ENCODE measurements at regions not wholly inside any gene's neighbourhood (a gene's known extent, or its start where the extent isn't known, plus 50 kb on each side); places are given as distances from the start of the nearest gene placed in this dataset.

DNA sequence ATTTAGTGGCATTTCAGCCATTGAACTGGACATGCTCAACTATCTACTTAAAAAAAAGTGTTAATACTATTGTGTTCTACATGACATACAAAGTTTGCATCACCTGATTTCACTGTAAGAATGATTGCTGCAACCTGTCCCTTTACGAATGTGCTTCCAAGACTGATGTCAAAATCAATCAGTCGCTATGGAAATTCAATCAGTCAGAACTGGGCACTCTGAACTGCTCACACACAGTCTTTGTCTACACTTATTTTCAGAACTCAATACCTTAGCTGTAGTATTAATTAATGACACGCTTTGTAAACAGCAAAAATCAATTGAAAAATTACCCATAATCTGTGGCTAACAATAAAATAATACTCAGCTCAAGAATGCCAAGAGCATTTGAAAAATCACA is 70.3 kb upstream of the KLHL29 start:
- H4K20me1 ChIP-seq (ENCODE audit: insufficient read depth, low read length) = no peaks in the 10 kb centered on the region
- no peaks in the 10 kb centered on the region for H3K36me3 ChIP-seq (replicated peaks in 1 of 2; ENCODE audit: control insufficient read depth in 1 of 2, insufficient read depth in 2 of 2, low read length in 2 of 2)
- H3K27ac ChIP-seq (ENCODE audit: extremely low read length, insufficient read depth, low read length) = no peak overlapping the region
- H3K4me3 ChIP-seq (replicated peaks in 1 of 3; ENCODE audit: insufficient read depth in 1 of 3, low read depth in 2 of 3, low read length in 3 of 3) = no peak overlapping the region
- H3K9me3 ChIP-seq (ENCODE audit: low read length) = no peaks in the 10 kb centered on the region
- ATAC-seq (no peak), FAIRE-seq (no peak), DNase-seq (ENCODE audit: low spot score) (no peak)
- POLR2A ChIA-PET = no interaction called here
- CTCF ChIA-PET (ENCODE audit: low intra/inter-chr PET ratio, low total read pairs) = no interaction called here
- no peak overlapping the region for H2AFZ ChIP-seq (ENCODE audit: low read length)
- intact Hi-C loops (cut with micrococcal nuclease; ENCODE audit: unreplicated experiment) = no loop called here
- under 1% methylated on average over 3 of the region's 3 CpGs for WGBS (ENCODE audit: low lambda C conversion rate)
- no peaks in the 10 kb centered on the region for H3K4me1 ChIP-seq (ENCODE audit: insufficient read depth, low read length)
- H3K9ac ChIP-seq (ENCODE audit: insufficient read depth, low read depth, low read length) = no peak overlapping the region
- no peak overlapping the region for H3K4me2 ChIP-seq (ENCODE audit: low read depth, low read length)
- no peak for TF ChIP-seq ZNF556 (CRISPR knock-in tag; IDR thresholded peaks at IDR 0.05; ENCODE audit: borderline replicate concordance)
- no peak for TF ChIP-seq KAT2B (IDR thresholded peaks at IDR 0.05; ENCODE audit: borderline replicate concordance, low read depth, low read length)
- TF ChIP-seq ESRRA (CRISPR knock-in tag; IDR thresholded peaks at IDR 0.05; ENCODE audit: low read depth) = no peak
- no peak for TF ChIP-seq HDAC6 (IDR thresholded peaks at IDR 0.05; ENCODE audit: low read depth, low read length)
- TF ChIP-seq ZNF253 (CRISPR knock-in tag; IDR thresholded peaks at IDR 0.05; ENCODE audit: borderline replicate concordance) = no peak
- no peak for TF ChIP-seq KAT8 (CRISPR knock-in tag; IDR thresholded peaks at IDR 0.05)
- no peak for TF ChIP-seq ARHGAP35 (CRISPR knock-in tag; IDR thresholded peaks at IDR 0.05; ENCODE audit: borderline replicate concordance)
- TF ChIP-seq IKZF1 (IDR thresholded peaks at IDR 0.05) = no peak
- no peak for TF ChIP-seq MIER3 (CRISPR knock-in tag; IDR thresholded peaks at IDR 0.05; ENCODE audit: borderline replicate concordance)
- no peak for TF ChIP-seq POLR2A (IDR thresholded peaks at IDR 0.05; ENCODE audit: insufficient read depth in 1 of 2, low read depth in 2 of 2, low read length in 2 of 2)
- TF ChIP-seq SUZ12 (IDR thresholded peaks at IDR 0.05; ENCODE audit: low read depth, low read length) = no peak
- TF ChIP-seq MAFK (conservative IDR thresholded peaks at IDR 0.05 in 1 of 2, IDR thresholded peaks at IDR 0.05 in 1 of 2; ENCODE audit: low read length in 2 of 2) = no peak
- TF ChIP-seq, protein P1, sequence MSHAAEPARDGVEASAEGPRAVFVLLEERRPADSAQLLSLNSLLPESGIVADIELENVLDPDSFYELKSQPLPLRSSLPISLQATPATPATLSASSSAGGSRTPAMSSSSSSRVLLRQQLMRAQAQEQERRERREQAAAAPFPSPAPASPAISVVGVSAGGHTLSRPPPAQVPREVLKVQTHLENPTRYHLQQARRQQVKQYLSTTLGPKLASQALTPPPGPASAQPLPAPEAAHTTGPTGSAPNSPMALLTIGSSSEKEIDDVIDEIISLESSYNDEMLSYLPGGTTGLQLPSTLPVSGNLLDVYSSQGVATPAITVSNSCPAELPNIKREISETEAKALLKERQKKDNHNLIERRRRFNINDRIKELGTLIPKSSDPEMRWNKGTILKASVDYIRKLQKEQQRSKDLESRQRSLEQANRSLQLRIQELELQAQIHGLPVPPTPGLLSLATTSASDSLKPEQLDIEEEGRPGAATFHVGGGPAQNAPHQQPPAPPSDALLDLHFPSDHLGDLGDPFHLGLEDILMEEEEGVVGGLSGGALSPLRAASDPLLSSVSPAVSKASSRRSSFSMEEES (CRISPR knock-in tag; IDR thresholded peaks at IDR 0.05) = no peak
- TF ChIP-seq ZNF367 (CRISPR knock-in tag; IDR thresholded peaks at IDR 0.05; ENCODE audit: borderline replicate concordance) = no peak
- no peak for TF ChIP-seq JUND (CRISPR knock-in tag; IDR thresholded peaks at IDR 0.05)
- TF ChIP-seq ZNF292 (CRISPR knock-in tag; IDR thresholded peaks at IDR 0.05; ENCODE audit: borderline replicate concordance, low read depth) = no peak
- no peak for TF ChIP-seq RFX1 (IDR thresholded peaks at IDR 0.05)
- no peak for TF ChIP-seq SRY (CRISPR knock-in tag; IDR thresholded peaks at IDR 0.05)
- TF ChIP-seq IRX3 (CRISPR knock-in tag; IDR thresholded peaks at IDR 0.05; ENCODE audit: borderline replicate concordance, low read depth) = no peak
- no peaks in the 10 kb centered on the region for H3K79me2 ChIP-seq (ENCODE audit: insufficient read depth, low read length)
- in situ Hi-C loops (cut with HindIII; ENCODE audit: extremely low pct_ligation_motif_present, low pct_unique_long_range_greater_than_20kb) = no loop called here
- H3K27me3 ChIP-seq (ENCODE audit: control insufficient read depth in 1 of 2, insufficient read depth in 2 of 2, low read length in 2 of 2) = no peaks in the 10 kb centered on the region
- BruUV-seq (replicated peaks) = no TSS peak

Measured in HepG2 (cell line).